GM12891 (cell line): ENCODE measurements at regions not wholly inside any gene's neighbourhood (a gene's known extent, or its start where the extent isn't known, plus 50 kb on each side); places are given as distances from the start of the nearest gene placed in this dataset.
"Not testable (repeated sequence)": the region's sequence is repeated elsewhere in the genome, so short reads cannot be mapped to it uniquely, and the experiment has no call there.

Experiments
- DNase-seq: peaks from one replicate; pipeline ENCODE4 v3.0.0; 2011; ENCODE audit warnings: low spot score; ENCODE audit not compliant: insufficient read length
- FAIRE-seq: peaks from 2 replicates; lab custom pipeline; 2011; peaks lifted over from hg19 to GRCh38; lab: Jason Lieb, UNC
- PAX5 ChIP-seq: IDR thresholded peaks from 2 replicates; pipeline ENCODE4 v1.6.1; 2011; ENCODE audit warnings: low read length, moderate library complexity, mild to moderate bottlenecking; ENCODE audit not compliant: insufficient read depth, severe bottlenecking
- POLR2A ChIP-seq: IDR thresholded peaks from 2 replicates; pipeline ENCODE4 v1.6.1; 2011; ENCODE audit warnings: low read depth, low read length, control low read depth
- POLR2AphosphoS5 ChIP-seq: IDR thresholded peaks from 2 replicates; pipeline ENCODE4 v1.6.1; 2011; ENCODE audit warnings: low read depth, low read length, control low read depth
- POU2F2 ChIP-seq: IDR thresholded peaks from 2 replicates; pipeline ENCODE4 v1.6.1; 2011; ENCODE audit warnings: low read depth, mild to moderate bottlenecking, control low read depth, low read length, moderate library complexity
- SPI1 ChIP-seq: IDR thresholded peaks from 2 replicates; pipeline ENCODE4 v1.6.1; 2011; ENCODE audit warnings: low read depth, low read length, control low read depth
- TAF1 ChIP-seq: IDR thresholded peaks from 2 replicates; pipeline ENCODE4 v1.6.1; 2011; ENCODE audit warnings: low read depth, low read length, control low read depth

DNA sequence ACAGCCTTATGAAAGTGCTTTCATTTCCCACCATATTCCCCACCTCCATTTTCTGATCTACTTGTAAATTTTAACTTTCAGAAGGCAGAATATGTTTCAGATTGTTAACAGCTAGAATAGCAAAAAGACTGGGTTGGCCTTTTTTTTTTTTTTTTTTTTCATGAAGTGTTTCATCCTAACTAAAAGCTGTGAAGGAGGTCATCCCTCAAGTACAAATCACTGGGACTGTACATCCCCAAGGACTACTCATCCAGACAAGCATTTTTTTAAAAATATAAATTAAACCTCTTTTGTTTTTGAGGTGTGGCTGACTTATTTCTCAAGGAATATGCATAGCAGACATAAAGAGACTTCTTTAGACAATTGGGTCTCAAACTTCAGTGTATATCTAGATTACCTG is 542.1 kb upstream of the TUSC1 start:
- DNase-seq, result no peak
- no peak for FAIRE-seq
- TF ChIP-seq SPI1, result no peak
- no peak for TF ChIP-seq PAX5
- TF ChIP-seq POLR2AphosphoS5, result no peak
- TF ChIP-seq POLR2A, result no peak
- TF ChIP-seq POU2F2, result no peak

DNA sequence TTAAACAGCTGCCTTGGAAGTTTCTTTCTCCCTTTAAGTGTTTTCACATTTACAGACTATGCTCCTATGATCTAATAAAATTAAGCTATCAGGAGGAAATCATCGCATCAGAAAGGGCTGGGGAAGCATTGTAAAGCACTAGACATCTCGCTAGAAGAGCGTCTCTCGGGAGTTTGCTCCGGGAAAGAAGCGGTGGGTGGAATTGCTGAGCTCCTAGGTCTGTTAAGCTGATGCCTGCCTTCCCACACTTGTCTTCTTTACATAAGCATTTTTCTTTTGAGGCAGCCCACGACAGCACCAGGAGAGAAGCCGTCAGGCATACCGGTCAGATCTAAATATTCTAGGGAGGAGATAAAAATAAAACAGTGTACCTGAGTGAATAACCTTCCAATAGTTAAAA is 541.7 kb upstream of the TUSC1 start:
- DNase-seq (no peak), FAIRE-seq (no peak)
- TF ChIP-seq SPI1, result no peak
- TF ChIP-seq POU2F2, result no peak
- TF ChIP-seq POLR2A, result no peak
- no peak for TF ChIP-seq POLR2AphosphoS5
- TF ChIP-seq PAX5, result no peak
- no peak for TF ChIP-seq TAF1

DNA sequence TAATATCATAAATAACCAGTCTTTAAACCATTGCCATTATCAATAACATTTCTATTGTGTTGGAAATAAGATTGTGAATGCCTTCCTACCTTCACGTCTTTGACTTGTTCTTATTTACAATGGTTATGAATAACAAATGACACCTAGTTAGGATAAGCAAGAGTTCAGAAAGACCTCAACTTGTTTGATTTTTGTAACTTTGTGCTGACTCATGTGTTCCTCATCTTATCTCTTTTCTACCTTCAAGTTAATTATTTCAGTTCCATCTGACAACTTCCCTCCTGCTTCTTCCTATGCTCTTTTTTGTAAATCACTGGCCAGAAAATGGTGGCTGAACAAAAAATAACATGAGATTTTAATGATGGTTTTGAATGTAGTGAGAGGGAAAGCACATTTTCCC is 538.5 kb upstream of the TUSC1 start:
- no peak for FAIRE-seq
- TF ChIP-seq POLR2AphosphoS5 (no peak), TAF1 (no peak), PAX5 (no peak)
- DNase-seq, result no peak

DNA sequence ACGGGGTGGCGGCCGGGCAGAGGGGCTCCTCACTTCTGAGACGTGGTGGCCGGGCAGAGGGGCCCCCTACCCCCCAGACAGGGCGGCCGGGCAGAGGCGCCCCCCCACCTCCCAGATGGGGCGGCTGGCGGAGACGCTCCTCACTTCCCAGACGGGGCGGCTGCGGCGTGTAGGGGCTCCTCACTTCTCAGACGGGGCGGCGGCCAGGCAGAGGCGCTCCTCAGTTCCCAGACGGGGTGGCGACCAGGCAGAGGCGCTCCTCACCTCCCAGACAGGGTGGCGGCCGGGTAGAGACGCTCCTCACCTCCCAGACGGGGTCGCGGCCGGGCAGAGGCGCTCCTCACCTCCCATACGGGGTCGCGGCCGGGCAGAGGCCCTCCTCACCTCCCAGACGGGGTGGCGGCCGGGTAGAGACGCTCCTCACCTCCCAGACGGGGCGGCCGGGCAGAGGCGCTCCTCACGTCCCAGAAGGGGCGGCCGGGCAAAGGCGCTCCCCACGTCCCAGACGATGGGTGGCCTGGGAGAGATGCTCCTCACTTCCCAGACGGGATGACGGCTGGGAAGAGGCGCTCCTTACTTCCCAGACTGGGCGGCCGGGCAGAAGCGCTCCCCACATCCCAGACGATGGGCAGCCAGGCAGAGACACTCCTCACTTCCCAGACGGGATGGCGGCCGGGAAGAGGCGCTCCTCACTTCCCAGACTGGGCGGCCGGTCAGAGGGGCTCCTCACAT is 536.6 kb upstream of the TUSC1 start:
- DNase-seq, FAIRE-seq: not testable (repeated sequence)

DNA sequence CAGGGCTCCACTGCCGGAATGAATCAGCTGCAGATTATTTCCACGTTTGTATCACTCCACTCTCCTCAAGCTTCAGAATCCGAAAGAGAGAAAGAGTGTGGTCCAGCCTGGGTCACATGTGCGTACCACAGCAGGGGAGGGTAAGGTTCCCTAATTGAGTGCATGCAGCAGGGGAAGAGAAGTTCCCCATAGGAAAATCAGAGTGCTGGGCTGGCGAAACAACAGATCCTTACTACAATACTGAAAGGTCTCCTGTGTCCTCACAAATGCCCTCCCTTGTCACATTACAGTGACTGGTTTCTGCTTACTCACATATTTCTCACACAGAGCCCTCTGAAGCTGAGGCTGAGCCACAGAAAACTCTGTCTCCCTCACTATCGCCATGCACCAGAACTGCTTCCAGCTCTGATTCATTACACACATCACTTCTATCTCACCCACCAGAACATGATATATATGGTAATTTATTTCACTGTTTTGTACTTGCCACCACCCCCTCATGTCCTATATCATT is 532.2 kb upstream of the TUSC1 start:
- FAIRE-seq, result no peak
- no peak for DNase-seq
- TF ChIP-seq TAF1, result no peak
- TF ChIP-seq POLR2AphosphoS5, result no peak
- TF ChIP-seq POU2F2, result no peak
- TF ChIP-seq POLR2A, result no peak
- no peak for TF ChIP-seq PAX5
- no peak for TF ChIP-seq SPI1

DNA sequence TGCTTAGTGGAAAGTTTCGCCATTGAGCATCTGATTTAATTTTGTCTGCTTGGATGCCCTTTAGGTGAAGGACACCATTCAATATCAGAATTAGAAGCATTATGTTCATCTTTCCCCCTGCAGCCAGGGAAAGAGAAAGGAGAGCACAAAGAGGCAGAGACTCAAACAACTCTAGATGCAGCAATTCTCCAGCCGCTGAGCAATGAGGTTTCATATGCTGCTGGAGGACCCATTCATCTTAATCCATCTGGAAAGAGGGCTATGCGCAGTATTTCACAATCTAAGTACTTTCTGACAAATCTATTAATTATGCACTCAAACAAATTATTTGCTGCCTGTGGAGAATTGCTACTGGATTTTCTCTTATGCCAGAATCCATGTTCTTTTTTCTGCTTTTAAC is 527.0 kb upstream of the TUSC1 start:
- TF ChIP-seq POU2F2 (no peak), TAF1 (no peak), PAX5 (no peak), SPI1 (no peak), POLR2AphosphoS5 (no peak), POLR2A (no peak)
- DNase-seq (no peak), FAIRE-seq (no peak)

DNA sequence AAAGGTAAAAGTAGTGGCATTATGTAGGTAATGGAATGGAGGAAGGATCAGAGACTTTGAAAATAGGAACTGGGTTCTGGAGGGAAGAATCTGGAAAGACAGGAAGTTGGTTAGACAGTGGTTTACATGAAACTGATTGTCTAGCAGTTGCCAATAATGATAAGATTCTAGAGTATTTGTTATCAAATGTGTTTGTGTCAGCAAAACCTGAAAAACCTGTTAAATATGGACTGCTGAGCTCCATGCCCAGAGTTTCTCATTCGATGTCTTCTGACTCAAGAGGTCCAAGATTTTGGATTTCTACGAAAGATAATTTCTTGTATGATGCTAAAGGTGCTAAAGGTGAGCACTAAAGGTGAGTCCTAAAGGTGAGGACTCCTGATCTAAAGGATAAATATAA is 515.0 kb upstream of the TUSC1 start:
- TF ChIP-seq PAX5, result no peak
- no peak for TF ChIP-seq TAF1
- no peak for DNase-seq
- FAIRE-seq, result no peak

DNA sequence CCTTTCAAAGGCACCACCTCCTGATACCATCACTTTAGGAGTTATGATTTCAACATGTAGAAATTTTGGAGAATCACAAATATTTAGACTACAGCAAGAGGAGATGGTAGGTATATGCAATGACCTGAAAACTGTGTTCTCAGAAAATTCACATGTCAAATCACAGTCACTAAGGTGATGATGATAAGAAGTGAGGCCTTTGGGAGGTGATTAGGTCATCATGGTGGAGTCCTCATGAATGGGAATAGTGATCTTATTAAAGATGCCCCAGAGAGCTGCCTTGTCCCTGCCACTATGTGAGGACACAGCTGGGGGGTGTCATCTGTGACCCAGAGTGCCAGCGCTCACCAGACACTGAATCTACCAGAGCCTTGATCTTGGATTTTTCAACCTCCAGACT is 513.5 kb upstream of the TUSC1 start:
- FAIRE-seq (no peak), DNase-seq (no peak)
- no peak for TF ChIP-seq PAX5
- no peak for TF ChIP-seq POLR2A
- TF ChIP-seq POLR2AphosphoS5, result no peak
- no peak for TF ChIP-seq POU2F2
- TF ChIP-seq SPI1, result no peak
- TF ChIP-seq TAF1, result no peak

DNA sequence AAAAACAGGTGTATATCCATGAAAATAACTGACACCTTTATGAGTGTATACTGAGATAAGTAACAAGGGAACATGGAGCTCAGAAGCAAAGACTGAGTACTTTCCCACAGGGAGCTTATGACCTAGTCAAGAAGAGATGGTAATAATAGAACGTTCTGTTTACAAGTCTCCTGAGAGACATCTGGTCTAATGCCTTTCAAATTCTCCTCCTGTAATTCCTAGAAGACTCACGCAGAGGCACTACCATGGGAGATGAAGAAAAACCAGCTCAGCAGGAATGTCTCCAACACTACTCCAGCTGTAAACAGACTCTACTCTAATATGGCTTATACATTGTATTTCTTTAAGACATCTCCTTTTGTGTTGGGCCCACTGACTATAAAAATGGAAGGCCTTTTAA is 503.6 kb upstream of the TUSC1 start:
- DNase-seq, result no peak
- TF ChIP-seq POLR2AphosphoS5 (no peak), SPI1 (no peak), POLR2A (no peak), POU2F2 (no peak), TAF1 (no peak), PAX5 (no peak)
- FAIRE-seq, result no peak

DNA sequence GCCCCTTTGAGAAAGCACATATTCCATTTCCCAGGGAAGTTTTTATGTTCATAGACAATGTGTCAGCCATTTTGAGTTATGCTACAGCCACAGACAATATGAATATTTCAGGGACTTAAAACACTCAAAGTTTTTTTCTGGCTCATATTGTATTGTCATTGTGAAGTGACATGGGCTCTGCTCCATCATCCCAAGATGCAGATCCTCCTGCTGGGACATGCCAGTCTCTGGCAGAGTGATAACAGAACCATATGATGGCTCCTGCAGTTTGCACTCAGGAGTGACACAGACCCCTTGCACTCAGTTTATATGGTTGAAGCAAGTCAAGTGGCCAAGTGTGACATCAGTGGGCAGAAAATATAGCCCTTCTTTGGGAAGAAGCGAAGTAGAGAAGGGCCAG is 498.4 kb upstream of the TUSC1 start:
- DNase-seq (no peak), FAIRE-seq (no peak)
- TF ChIP-seq POLR2A, result no peak
- TF ChIP-seq POLR2AphosphoS5, result no peak
- TF ChIP-seq PAX5, result no peak
- TF ChIP-seq POU2F2, result no peak
- TF ChIP-seq SPI1, result no peak
- no peak for TF ChIP-seq TAF1
